ENCODE measurements at regions not wholly inside any gene's neighbourhood (a gene's known extent, or its start where the extent isn't known, plus 50 kb on each side); places are given as distances from the start of the nearest gene placed in this dataset.

DNA sequence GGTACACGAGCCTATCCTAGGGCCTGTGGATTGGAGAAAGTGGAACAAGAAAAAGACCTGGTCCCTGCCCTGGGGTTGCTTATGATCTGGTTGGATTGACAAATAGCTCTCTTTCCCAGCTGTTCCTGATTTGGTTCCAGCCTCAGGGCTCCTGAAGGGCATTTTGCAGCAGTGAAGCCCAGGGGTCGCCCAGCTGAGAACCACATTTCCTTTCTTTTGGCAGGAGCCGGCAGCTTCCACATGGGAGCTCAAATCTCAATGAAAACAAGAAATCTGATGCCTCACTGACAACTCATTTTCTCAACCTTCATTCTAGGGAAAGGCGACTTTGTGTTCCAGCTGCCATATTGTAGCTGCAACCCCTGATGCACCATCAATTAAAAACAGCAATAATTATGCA, 140.6 kb upstream of the CADM1 start:
- Histone ChIP-seq H3K27ac (no peak overlapping the region), H3K4me3 (no peak overlapping the region), H4K20me1 (ENCODE audit: insufficient read depth) (no peaks in the 10 kb centered on the region), H3F3A (ENCODE audit: insufficient read depth) (no peaks in the 10 kb centered on the region), H3K9ac (no peak overlapping the region), H3K36me3 (ENCODE audit: low read depth) (no peaks in the 10 kb centered on the region), H3K4me1 (ENCODE audit: insufficient read depth) (no peaks in the 10 kb centered on the region), H3K4me2 (ENCODE audit: unreplicated experiment) (no peak overlapping the region), H3K79me2 (ENCODE audit: insufficient read depth) (no peaks in the 10 kb centered on the region), H2AFZ (no peak overlapping the region), H3K27me3 (replicated peaks; ENCODE audit: insufficient read depth) (no peaks in the 10 kb centered on the region; the same call in 1 of the 2 replicates), H3K9me2 (ENCODE audit: insufficient read depth) (no peaks in the 10 kb centered on the region), H3K9me3 (ENCODE audit: low read depth) (no peaks in the 10 kb centered on the region)
- DNase-seq: no peak
- 16 to 17% methylated on average over 4 of the region's 4 CpGs for WGBS, 2 experiments (ENCODE audit: low coverage in 1 of 2, low lambda C conversion rate in 2 of 2, missing lambda C conversion rate in 2 of 2)
- in situ Hi-C loops (cut with MboI): no loop called here
- TF ChIP-seq EZH2phosphoT487 (IDR thresholded peaks at IDR 0.05; ENCODE audit: insufficient read depth, low read depth): no peak
- TF ChIP-seq EZH2 (IDR thresholded peaks at IDR 0.05; ENCODE audit: insufficient read depth, poor library complexity, severe bottlenecking): no peak

DNA sequence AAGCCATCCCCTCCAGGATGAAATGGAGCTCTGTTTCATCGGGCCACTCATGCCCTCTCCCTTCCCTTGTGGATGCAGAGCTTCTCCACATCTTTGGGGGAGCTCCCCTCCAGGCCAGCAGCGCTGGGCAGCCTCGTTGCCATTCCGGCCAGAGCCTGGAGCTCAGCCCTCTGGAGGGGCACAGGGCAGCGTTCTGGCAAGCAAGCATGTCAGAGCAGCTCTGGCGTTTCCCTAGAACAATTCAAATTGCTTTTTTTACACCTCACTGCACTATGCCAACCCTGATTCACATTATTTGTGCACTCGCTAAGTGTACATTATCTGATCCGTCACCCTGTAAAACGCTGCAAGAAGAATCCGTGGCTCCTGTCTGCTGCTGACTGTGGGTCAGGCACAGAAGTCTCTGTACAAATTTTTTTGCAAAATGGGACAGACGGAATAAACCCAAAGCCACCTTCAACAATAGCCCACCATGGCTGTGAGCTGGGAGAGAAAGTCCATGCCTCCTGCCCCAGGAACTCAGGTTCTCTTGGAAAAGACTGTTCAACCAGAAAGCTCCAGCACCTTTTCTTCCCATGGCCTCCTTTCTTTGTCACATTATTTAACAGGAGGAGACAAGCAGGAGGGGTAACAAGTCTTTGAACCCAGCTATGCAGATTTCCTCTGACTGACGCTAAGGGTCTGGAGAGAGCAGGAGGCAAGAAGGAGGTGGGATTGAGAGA, 139.5 kb upstream of the CADM1 start:
- Histone ChIP-seq H3K9me3 (ENCODE audit: low read depth) (no peaks in the 10 kb centered on the region), H3F3A (ENCODE audit: insufficient read depth) (no peaks in the 10 kb centered on the region), H3K4me1 (ENCODE audit: insufficient read depth) (no peaks in the 10 kb centered on the region), H3K36me3 (ENCODE audit: low read depth) (no peaks in the 10 kb centered on the region), H3K9ac (no peak overlapping the region), H2AFZ (no peak overlapping the region), H3K4me2 (ENCODE audit: unreplicated experiment) (no peak overlapping the region), H3K27me3 (replicated peaks; ENCODE audit: insufficient read depth) (no peaks in the 10 kb centered on the region; the same call in 1 of the 2 replicates), H3K9me2 (ENCODE audit: insufficient read depth) (no peaks in the 10 kb centered on the region), H3K27ac (no peak overlapping the region), H3K79me2 (ENCODE audit: insufficient read depth) (no peaks in the 10 kb centered on the region), H4K20me1 (ENCODE audit: insufficient read depth) (no peaks in the 10 kb centered on the region), H3K4me3 (no peak overlapping the region)
- in situ Hi-C loops (cut with MboI): no loop called here
- TF ChIP-seq EZH2 (IDR thresholded peaks at IDR 0.05; ENCODE audit: insufficient read depth, poor library complexity, severe bottlenecking) (no peak), EZH2phosphoT487 (IDR thresholded peaks at IDR 0.05; ENCODE audit: insufficient read depth, low read depth) (no peak)
- DNase-seq: no peak
- WGBS, 2 experiments (ENCODE audit: low coverage in 1 of 2, low lambda C conversion rate in 2 of 2, missing lambda C conversion rate in 2 of 2): 51 to 54% methylated on average over 12 of the region's 12 CpGs

DNA sequence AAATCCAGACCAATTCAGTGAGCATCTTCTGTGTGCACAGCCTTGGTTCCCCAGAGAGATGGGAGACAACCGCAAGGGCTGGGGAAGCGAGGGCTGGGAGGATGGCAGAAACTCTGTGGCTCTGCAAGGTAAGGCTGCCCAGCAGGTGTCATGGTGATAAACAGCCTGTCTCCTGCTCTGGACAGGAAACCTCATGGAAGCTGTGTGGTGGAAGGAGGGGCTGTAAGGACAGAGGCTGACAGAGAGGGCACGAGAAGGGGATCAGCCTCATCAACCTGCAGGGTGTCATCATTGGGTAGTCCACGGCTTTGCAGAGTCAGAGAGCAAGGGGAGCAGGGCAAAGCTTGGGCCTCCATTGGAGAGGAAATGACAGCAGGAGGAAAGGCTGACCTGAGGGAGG, 138.4 kb upstream of the CADM1 start:
- H3K4me2 ChIP-seq (ENCODE audit: unreplicated experiment): no peak overlapping the region
- no peaks in the 10 kb centered on the region for H3K9me3 ChIP-seq (ENCODE audit: low read depth)
- WGBS, 2 experiments (ENCODE audit: low coverage in 1 of 2, low lambda C conversion rate in 2 of 2, missing lambda C conversion rate in 2 of 2): 59 to 60% methylated on average over 4 of the region's 4 CpGs
- TF ChIP-seq EZH2 (IDR thresholded peaks at IDR 0.05; ENCODE audit: insufficient read depth, poor library complexity, severe bottlenecking): no peak
- no peak for TF ChIP-seq EZH2phosphoT487 (IDR thresholded peaks at IDR 0.05; ENCODE audit: insufficient read depth, low read depth)
- no peaks in the 10 kb centered on the region for H3F3A ChIP-seq (ENCODE audit: insufficient read depth)
- H3K9ac ChIP-seq: no peak overlapping the region
- H4K20me1 ChIP-seq (ENCODE audit: insufficient read depth): no peaks in the 10 kb centered on the region
- H3K27me3 ChIP-seq (replicated peaks; ENCODE audit: insufficient read depth): no peaks in the 10 kb centered on the region; the same call in 1 of the 2 replicates
- no peaks in the 10 kb centered on the region for H3K4me1 ChIP-seq (ENCODE audit: insufficient read depth)
- no peaks in the 10 kb centered on the region for H3K79me2 ChIP-seq (ENCODE audit: insufficient read depth)
- H3K9me2 ChIP-seq (ENCODE audit: insufficient read depth): no peaks in the 10 kb centered on the region
- in situ Hi-C loops (cut with MboI): no loop called here
- H3K36me3 ChIP-seq (ENCODE audit: low read depth): no peaks in the 10 kb centered on the region
- no peak for DNase-seq
- no peak overlapping the region for H3K4me3 ChIP-seq
- no peak overlapping the region for H3K27ac ChIP-seq
- no peak overlapping the region for H2AFZ ChIP-seq

DNA sequence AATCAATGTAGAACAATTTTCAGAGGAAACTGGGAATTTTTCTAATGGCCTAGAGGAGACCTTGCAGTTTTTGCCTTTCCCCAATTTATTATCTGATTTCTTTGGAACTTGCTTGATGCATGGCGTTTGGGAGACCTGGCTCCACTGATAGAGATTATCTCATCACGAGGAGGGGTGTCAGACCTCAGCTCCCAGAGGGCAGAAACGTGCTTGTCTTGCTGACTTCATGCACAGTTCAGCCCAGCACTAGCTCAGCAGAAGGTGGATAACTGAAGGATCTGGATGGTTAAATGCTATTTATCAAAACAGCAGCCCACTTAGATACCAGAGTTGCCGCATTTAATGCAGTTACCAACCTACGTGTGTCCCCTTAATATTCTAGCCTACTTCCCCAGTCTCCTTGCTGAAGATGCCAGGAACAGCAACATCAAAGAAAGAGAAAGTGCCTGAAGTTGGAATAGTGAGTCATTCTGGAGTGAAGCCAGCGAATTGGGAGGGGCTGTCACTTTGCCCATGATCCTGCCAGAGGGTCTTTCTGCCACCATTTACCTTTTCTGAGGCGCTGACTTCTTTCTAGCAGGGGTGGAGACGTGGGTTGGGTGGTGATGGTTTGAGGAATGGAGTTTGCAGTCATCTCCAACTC, 133.5 kb upstream of the CADM1 start:
- H3K36me3 ChIP-seq (ENCODE audit: low read depth): no peaks in the 10 kb centered on the region
- 16 to 20% methylated on average over 8 of the region's 8 CpGs for WGBS, 2 experiments (ENCODE audit: low coverage in 1 of 2, low lambda C conversion rate in 2 of 2, missing lambda C conversion rate in 2 of 2)
- TF ChIP-seq EZH2phosphoT487 (IDR thresholded peaks at IDR 0.05; ENCODE audit: insufficient read depth, low read depth): no peak
- TF ChIP-seq EZH2 (IDR thresholded peaks at IDR 0.05; ENCODE audit: insufficient read depth, poor library complexity, severe bottlenecking): no peak
- H3K4me3 ChIP-seq: no peak overlapping the region
- H3F3A ChIP-seq (ENCODE audit: insufficient read depth): no peaks in the 10 kb centered on the region
- H3K27me3 ChIP-seq (replicated peaks; ENCODE audit: insufficient read depth): no peaks in the 10 kb centered on the region; the same call in 1 of the 2 replicates
- H3K27ac ChIP-seq: no peak overlapping the region
- in situ Hi-C loops (cut with MboI): no loop called here
- H3K9me3 ChIP-seq (ENCODE audit: low read depth): no peaks in the 10 kb centered on the region
- H2AFZ ChIP-seq: no peak overlapping the region
- no peaks in the 10 kb centered on the region for H3K79me2 ChIP-seq (ENCODE audit: insufficient read depth)
- no peak overlapping the region for H3K9ac ChIP-seq
- H3K9me2 ChIP-seq (ENCODE audit: insufficient read depth): no peaks in the 10 kb centered on the region
- DNase-seq: no peak
- no peak overlapping the region for H3K4me2 ChIP-seq (ENCODE audit: unreplicated experiment)
- no peaks in the 10 kb centered on the region for H3K4me1 ChIP-seq (ENCODE audit: insufficient read depth)
- no peaks in the 10 kb centered on the region for H4K20me1 ChIP-seq (ENCODE audit: insufficient read depth)

Data from GM23248 (cell line).